ENCODE measurements at regions not wholly inside any gene's neighbourhood (a gene's known extent, or its start where the extent isn't known, plus 50 kb on each side); places are given as distances from the start of the nearest gene placed in this dataset.

GRCh38 chr5:135178476-135179155 lies 144.6 kb upstream of the PITX1 start:
- TF ChIP-seq CTCF (IDR thresholded peaks at IDR 0.05; ENCODE audit: low read depth, low read length) = no peak
- no peak for TF ChIP-seq EZH2phosphoT487 (IDR thresholded peaks at IDR 0.05; ENCODE audit: low read depth)

Data from OCI-LY3 (cell line).